Breast epithelium (tissue), 4 donors: ENCODE measurements at regions not wholly inside any gene's neighbourhood (a gene's known extent, or its start where the extent isn't known, plus 50 kb on each side); places are given as distances from the start of the nearest gene placed in this dataset.

Experiments used
- DNase-seq, 2 donors: peaks; one replicate each; pipeline ENCODE4 v3.0.0-alpha.2; 2019; ENCODE audit warnings: low spot score in 2 of 2
- H3K27ac ChIP-seq, 2 donors: fragments of 200-600 bp; sonication (generic) in 1 of 2; one replicate each; pipeline ENCODE4 v1.5.1; 2016 to 2019; ENCODE audit warnings: mild to moderate bottlenecking in 1 of 2
- H3K27me3 ChIP-seq, 2 donors: fragments of 200-600 bp; sonication (generic) in 1 of 2; one replicate each; pipeline versions ENCODE4 v1.5.1 to v1.6.0; 2017 to 2019; ENCODE audit warnings: control low read depth in 1 of 2, mild to moderate bottlenecking in 1 of 2
- H3K36me3 ChIP-seq: fragments of 200-600 bp; one replicate; pipeline ENCODE4 v1.5.1; 2019
- H3K4me1 ChIP-seq, 2 donors: fragments of 200-600 bp; sonication (generic); one replicate each; pipeline ENCODE4 v1.5.1; 2016 to 2019; ENCODE audit warnings: control low read depth in 1 of 2
- H3K4me3 ChIP-seq, 3 donors: fragments of 200-600 bp; sonication (generic); 1 replicate in 2 of 3; 2 replicates in 1 of 3; pipeline ENCODE4 v1.5.1; 2016 to 2019; ENCODE audit warnings: mild to moderate bottlenecking in 3 of 3, moderate library complexity in 2 of 3
- H3K9me3 ChIP-seq, 2 donors: fragments of 200-600 bp; sonication (generic) in 1 of 2; one replicate each; pipeline ENCODE4 v1.5.1; 2016 to 2019; ENCODE audit warnings: control low read depth in 1 of 2
- POLR2A ChIP-seq: fragments of 450-650 bp; IDR thresholded peaks from one replicate; pipeline ENCODE4 v1.6.1; 2016; ENCODE audit warnings: antibody characterized with exemption, mild to moderate bottlenecking, moderate library complexity
- POLR2AphosphoS5 ChIP-seq, 3 donors: sonication (generic); formaldehyde crosslinking; IDR thresholded peaks; one replicate each; pipeline ENCODE4 v1.6.1; 2017; ENCODE audit warnings: antibody characterized with exemption in 3 of 3
- intact Hi-C: fragments of 100-400 bp; cut with DNase I; formaldehyde crosslinking; loops from one replicate; pipeline ENCODE4 v1.15.1; 2023; ENCODE audit warnings: low total_unique reads
- TF ChIP-seq, protein P1 (sequence below), 3 donors: fragments of 450-650 bp; IDR thresholded peaks; one replicate each; pipeline ENCODE4 v1.5.1; 2016 to 2017; ENCODE audit warnings: antibody characterized with exemption in 3 of 3, mild to moderate bottlenecking in 3 of 3, moderate library complexity in 3 of 3

DNA sequence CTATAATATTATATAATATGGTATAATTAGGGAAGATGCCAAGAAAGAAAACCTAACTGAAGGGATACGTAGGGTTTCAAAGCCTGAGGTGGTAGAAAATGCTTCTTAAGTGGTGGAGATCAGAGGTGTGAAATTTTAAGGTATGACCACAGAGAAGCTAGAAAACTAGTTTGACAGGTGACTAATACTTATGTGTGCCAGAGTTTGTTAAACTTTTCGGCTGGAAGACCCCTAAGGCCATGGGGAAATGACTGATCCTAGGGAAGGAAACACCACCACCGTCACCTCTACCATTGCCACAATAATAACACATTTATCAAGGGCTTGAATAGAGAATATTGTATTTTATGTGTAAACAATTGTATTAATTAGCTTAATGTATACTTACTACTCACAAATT is 261.4 kb upstream of the GBE1 start:
- no peak overlapping the region for H3K27ac ChIP-seq
- intact Hi-C loops = no loop called here
- no peak for DNase-seq
- H3K9me3 ChIP-seq = no peaks in the 10 kb centered on the region
- TF ChIP-seq, protein P1, sequence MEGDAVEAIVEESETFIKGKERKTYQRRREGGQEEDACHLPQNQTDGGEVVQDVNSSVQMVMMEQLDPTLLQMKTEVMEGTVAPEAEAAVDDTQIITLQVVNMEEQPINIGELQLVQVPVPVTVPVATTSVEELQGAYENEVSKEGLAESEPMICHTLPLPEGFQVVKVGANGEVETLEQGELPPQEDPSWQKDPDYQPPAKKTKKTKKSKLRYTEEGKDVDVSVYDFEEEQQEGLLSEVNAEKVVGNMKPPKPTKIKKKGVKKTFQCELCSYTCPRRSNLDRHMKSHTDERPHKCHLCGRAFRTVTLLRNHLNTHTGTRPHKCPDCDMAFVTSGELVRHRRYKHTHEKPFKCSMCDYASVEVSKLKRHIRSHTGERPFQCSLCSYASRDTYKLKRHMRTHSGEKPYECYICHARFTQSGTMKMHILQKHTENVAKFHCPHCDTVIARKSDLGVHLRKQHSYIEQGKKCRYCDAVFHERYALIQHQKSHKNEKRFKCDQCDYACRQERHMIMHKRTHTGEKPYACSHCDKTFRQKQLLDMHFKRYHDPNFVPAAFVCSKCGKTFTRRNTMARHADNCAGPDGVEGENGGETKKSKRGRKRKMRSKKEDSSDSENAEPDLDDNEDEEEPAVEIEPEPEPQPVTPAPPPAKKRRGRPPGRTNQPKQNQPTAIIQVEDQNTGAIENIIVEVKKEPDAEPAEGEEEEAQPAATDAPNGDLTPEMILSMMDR (IDR thresholded peaks at IDR 0.05) = no peak
- no peak for TF ChIP-seq POLR2A
- TF ChIP-seq POLR2AphosphoS5 (IDR thresholded peaks at IDR 0.05) = no peak
- no peaks in the 10 kb centered on the region for H3K27me3 ChIP-seq
- no peaks in the 10 kb centered on the region for H3K36me3 ChIP-seq
- H3K4me1 ChIP-seq = no peaks in the 10 kb centered on the region
- no peak overlapping the region for H3K4me3 ChIP-seq

DNA sequence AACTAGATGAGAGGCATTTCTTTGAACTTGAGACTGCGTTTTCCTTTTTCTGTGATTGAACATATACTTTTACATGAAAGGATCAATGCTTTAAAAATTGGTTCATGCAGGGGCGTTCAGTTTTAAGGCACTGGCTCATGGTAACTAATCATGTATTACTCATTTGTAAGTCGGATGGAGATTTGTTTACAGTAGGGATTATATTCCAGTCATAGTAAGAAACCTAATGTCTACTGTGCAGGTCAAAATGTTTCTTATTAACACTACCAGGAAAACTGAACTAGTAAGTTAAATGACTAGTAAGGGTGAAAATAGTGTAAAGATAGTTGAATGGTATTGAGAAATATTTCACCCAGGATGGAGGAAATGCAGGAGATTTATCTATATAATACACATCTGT is 258.8 kb upstream of the GBE1 start:
- intact Hi-C loops = no loop called here
- Histone ChIP-seq H3K4me1 (no peaks in the 10 kb centered on the region), H3K9me3 (no peaks in the 10 kb centered on the region), H3K4me3 (no peak overlapping the region), H3K36me3 (no peaks in the 10 kb centered on the region), H3K27me3 (no peaks in the 10 kb centered on the region), H3K27ac (no peak overlapping the region)
- TF ChIP-seq, protein P1 (IDR thresholded peaks at IDR 0.05) = no peak
- TF ChIP-seq POLR2AphosphoS5 (IDR thresholded peaks at IDR 0.05) (no peak), POLR2A (no peak)
- no peak for DNase-seq

DNA sequence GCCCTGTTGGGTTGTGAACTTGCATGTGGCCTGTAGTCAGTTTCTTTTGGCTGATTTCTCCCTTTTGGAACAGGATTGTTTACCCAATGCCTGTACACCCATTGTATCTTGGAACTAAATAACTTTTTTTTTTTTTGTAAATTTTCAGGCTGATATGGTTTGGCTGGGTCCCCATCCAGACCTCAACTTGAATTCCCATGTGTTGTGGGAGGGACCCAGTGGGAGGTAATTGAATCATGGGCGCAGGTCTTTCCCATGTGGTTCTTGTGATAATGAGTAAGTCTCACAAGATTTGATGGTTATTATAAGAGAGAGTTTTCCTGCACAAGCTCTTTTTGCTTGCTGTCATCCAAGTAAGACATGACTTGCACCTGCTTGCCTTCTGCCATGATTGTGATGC is 253.8 kb upstream of the GBE1 start:
- H3K9me3 ChIP-seq = peaks cover 10% of the 10 kb centered on the region in 2 donors

DNA sequence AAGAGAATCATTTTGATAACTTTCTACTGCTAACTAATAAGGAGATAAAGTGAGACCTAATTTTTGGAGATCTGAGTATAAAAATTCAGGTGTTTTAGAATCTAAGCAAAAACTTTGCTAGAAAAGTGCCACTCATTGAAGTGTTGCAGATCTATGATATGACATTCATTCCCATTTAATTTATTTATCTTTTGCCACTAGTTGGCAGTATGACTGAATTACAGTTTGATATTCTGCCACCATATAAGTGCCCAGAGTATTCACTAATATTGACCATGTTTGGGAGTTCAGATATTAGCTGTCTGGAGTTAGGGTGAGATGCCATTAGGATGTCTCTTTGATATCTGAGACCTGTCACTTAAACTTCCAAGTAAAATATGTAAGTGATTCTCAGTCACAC is 251.3 kb upstream of the GBE1 start:
- TF ChIP-seq POLR2A (no peak), POLR2AphosphoS5 (IDR thresholded peaks at IDR 0.05) (no peak)
- TF ChIP-seq, protein P1 (IDR thresholded peaks at IDR 0.05) = no peak
- H3K4me1 ChIP-seq = no peaks in the 10 kb centered on the region
- H3K9me3 ChIP-seq = peaks cover 10% of the 10 kb centered on the region in 2 donors
- no peaks in the 10 kb centered on the region for H3K27me3 ChIP-seq
- no peaks in the 10 kb centered on the region for H3K36me3 ChIP-seq
- intact Hi-C loops = no loop called here
- no peak for DNase-seq
- H3K4me3 ChIP-seq = no peak overlapping the region
- H3K27ac ChIP-seq = no peak overlapping the region

More for the DNA sequence above, 253.8 kb upstream of the GBE1 start:
- no peak for DNase-seq
- H3K27me3 ChIP-seq = no peaks in the 10 kb centered on the region
- no peaks in the 10 kb centered on the region for H3K36me3 ChIP-seq
- TF ChIP-seq POLR2A (no peak), POLR2AphosphoS5 (IDR thresholded peaks at IDR 0.05) (no peak)
- TF ChIP-seq, protein P1 (IDR thresholded peaks at IDR 0.05) = no peak
- no peak overlapping the region for H3K27ac ChIP-seq
- H3K4me3 ChIP-seq = no peak overlapping the region
- intact Hi-C loops = no loop called here
- no peaks in the 10 kb centered on the region for H3K4me1 ChIP-seq

DNA sequence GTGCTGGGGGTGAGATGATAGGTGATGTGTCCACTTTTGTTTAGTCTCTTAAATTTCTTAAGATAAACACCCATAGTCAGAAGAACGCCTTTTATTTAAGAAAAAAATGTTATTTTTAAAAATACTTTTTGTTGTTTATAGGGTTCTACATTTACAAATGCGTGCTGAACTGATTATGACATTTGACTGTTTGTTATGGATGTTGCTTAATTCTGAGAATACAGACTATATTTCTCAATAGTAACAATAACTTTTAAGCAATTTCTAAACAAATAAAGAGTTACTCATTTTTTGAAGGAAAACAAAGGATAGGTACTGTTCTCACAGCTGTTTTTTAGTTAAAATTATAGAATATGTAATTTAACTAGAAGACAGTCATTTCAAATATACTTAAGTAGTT is 249.9 kb upstream of the GBE1 start:
- no peak for DNase-seq
- intact Hi-C loops = no loop called here
- H3K36me3 ChIP-seq = no peaks in the 10 kb centered on the region
- no peaks in the 10 kb centered on the region for H3K4me1 ChIP-seq
- no peak overlapping the region for H3K27ac ChIP-seq
- no peak overlapping the region for H3K4me3 ChIP-seq
- H3K27me3 ChIP-seq = no peaks in the 10 kb centered on the region
- peaks cover 10 to 15% of the 10 kb centered on the region in 2 donors for H3K9me3 ChIP-seq
- TF ChIP-seq POLR2A (no peak), POLR2AphosphoS5 (IDR thresholded peaks at IDR 0.05) (no peak)
- TF ChIP-seq, protein P1 (IDR thresholded peaks at IDR 0.05) = no peak
